Activated CD8-positive, alpha-beta T cell treated with anti-CD3 and anti-CD28 coated beads for 36 hours (primary cell): ENCODE measurements at regions not wholly inside any gene's neighbourhood (a gene's known extent, or its start where the extent isn't known, plus 50 kb on each side); places are given as distances from the start of the nearest gene placed in this dataset.

Experiments used
- ATAC-seq: fragments of 200-7000 bp; cut with Tn5 transposase; one replicate; pipeline ENCODE4 v1.10.0; 2021; ENCODE audit warnings: mild to moderate bottlenecking, moderate library complexity
- CTCF ChIA-PET: fragments of 350-600 bp; sonication (Branson Sonifier 250); formaldehyde crosslinking; loops from one replicate; lab custom pipeline; 2021; ENCODE audit warnings: antibody characterized with exemption; lab: Charles Lee
- POLR2A ChIA-PET: fragments of 350-600 bp; sonication (Branson Sonifier 250); formaldehyde crosslinking; loops from one replicate; lab custom pipeline; 2021; ENCODE audit warnings: antibody characterized with exemption; lab: Charles Lee
- DNase-seq: peaks from one replicate; pipeline ENCODE4 v3.0.0-alpha.2; 2020
- H3K27ac Mint-ChIP-seq: one replicate; pipeline ENCODE4 v1.8.0; 2021; ENCODE audit warnings: mild to moderate bottlenecking, mixed read lengths
- H3K27me3 Mint-ChIP-seq: one replicate; pipeline ENCODE4 v1.8.0; 2021; ENCODE audit warnings: mixed read lengths
- H3K36me3 Mint-ChIP-seq: one replicate; pipeline ENCODE4 v1.8.0; 2021; ENCODE audit warnings: low read depth, mixed read lengths
- H3K4me1 Mint-ChIP-seq: one replicate; pipeline ENCODE4 v1.8.0; 2021; ENCODE audit warnings: low read depth, mixed read lengths
- H3K4me3 Mint-ChIP-seq: one replicate; pipeline ENCODE4 v1.8.0; 2021; ENCODE audit warnings: mild to moderate bottlenecking, moderate library complexity, mixed read lengths
- H3K9me3 Mint-ChIP-seq: one replicate; pipeline ENCODE4 v1.8.0; 2021; ENCODE audit warnings: mixed read lengths
- CTCF ChIP-seq: fragments of 200-600 bp; IDR thresholded peaks from one replicate; pipeline ENCODE4 v1.8.0; 2022; ENCODE audit warnings: antibody characterized with exemption, mild to moderate bottlenecking
- intact Hi-C: fragments of 100-400 bp; cut with micrococcal nuclease; formaldehyde crosslinking; loops from one replicate; pipeline ENCODE4 v1.10.0; 2022

- Mint-ChIP-seq H3K4me1 (no peaks in the 10 kb centered on the region), H3K27ac (no peak overlapping the region), H3K4me3 (no peak overlapping the region), H3K36me3 (no peaks in the 10 kb centered on the region), H3K27me3 (peaks cover 5% of the 10 kb centered on the region), H3K9me3 (no peaks in the 10 kb centered on the region)
- POLR2A ChIA-PET: no interaction called here
- CTCF ChIA-PET: interaction anchor here (1.2 kb wide), 1 partner anchor 32 kb away, joined by 3 read pairs; no protein-coding TSS in a partner anchor
- DNase-seq (no peak), ATAC-seq (peak; percentile 30)
- intact Hi-C loops: no loop called here
- no peak for TF ChIP-seq CTCF
Measured at GRCh38 chr1:30412241-30413110, 310.9 kb downstream of the MATN1 start.

DNA sequence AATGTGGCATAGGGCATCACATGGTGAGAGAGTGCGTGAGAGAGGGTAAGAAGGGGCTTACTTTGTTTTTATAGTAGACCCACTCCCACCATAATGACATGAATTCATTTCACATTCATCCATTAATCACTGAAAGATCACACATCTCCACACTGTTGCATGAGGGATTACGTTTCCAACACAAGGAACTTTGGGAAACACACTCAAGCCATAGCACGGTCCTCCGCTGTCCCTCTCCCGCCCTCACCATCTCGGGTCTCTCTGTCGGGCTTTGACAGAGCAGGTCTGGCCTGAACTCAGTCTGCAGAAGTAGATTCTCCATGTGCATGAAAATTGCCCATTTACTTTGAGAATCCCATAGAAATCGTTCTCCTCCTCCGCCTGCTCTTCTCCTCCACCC is 312.2 kb downstream of the MATN1 start:
- ATAC-seq (no peak), DNase-seq (no peak)
- Mint-ChIP-seq H3K4me3 (no peak overlapping the region), H3K9me3 (no peaks in the 10 kb centered on the region), H3K27ac (no peak overlapping the region), H3K27me3 (peaks cover 5% of the 10 kb centered on the region), H3K36me3 (no peaks in the 10 kb centered on the region), H3K4me1 (no peaks in the 10 kb centered on the region)
- TF ChIP-seq CTCF: no peak
- intact Hi-C loops: no loop called here
- POLR2A ChIA-PET: no interaction called here
- CTCF ChIA-PET: interaction anchor here (0.7 to 1.2 kb wide), 2 partner anchors 13 to 31 kb away, joined by 3 read pairs; no protein-coding TSS in a partner anchor

DNA sequence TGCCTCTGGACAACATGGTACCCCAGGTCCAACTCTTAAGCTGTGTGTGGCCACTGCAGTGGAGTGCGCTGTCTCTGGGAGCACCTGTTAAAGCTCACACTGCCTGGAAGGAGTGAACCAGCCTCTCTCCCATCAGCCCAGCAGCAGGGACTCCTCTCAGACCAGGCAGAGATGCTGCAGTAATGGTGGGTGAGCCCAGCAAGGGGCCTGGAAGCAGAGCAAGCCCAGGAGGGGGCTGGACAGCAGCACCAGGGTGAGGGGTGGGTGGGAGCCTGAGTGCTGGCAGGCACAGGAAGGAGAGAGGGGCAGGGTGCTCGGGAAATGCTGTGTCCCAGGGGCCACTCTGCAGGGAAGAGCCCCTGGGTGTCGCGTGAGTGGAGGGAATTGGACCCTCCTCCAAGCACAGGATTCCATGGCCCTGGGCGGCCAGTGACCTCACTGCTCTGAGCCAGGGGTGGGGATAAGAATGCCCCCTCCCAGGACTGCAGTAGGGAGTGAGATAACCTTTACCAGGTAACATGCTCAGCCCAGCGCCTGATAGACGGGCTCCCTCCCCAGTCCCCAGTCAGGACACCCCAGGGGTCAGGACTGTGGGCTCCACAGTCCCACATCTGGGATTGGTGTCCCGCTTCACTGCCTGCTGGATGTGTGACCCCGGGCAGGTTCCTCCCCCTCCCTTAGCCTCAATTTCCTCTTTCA is 313.1 kb downstream of the MATN1 start:
- no peak overlapping the region for H3K4me3 Mint-ChIP-seq
- peaks cover 5% of the 10 kb centered on the region for H3K27me3 Mint-ChIP-seq
- no peak for ATAC-seq
- DNase-seq: no peak
- H3K36me3 Mint-ChIP-seq: no peaks in the 10 kb centered on the region
- H3K9me3 Mint-ChIP-seq: no peaks in the 10 kb centered on the region
- TF ChIP-seq CTCF: no peak
- POLR2A ChIA-PET: no interaction called here
- intact Hi-C loops: no loop called here
- no peak overlapping the region for H3K27ac Mint-ChIP-seq
- CTCF ChIA-PET: no interaction called here
- H3K4me1 Mint-ChIP-seq: no peaks in the 10 kb centered on the region

- ATAC-seq (no peak), DNase-seq (no peak)
- Mint-ChIP-seq H3K4me1 (no peaks in the 10 kb centered on the region), H3K36me3 (no peaks in the 10 kb centered on the region), H3K27me3 (peaks cover 5% of the 10 kb centered on the region), H3K9me3 (no peaks in the 10 kb centered on the region), H3K27ac (no peak overlapping the region), H3K4me3 (no peak overlapping the region)
- TF ChIP-seq CTCF: no peak
- ChIA-PET CTCF (no interaction called here), POLR2A (no interaction called here)
- intact Hi-C loops: no loop called here
Measured at GRCh38 chr1:30409476-30410152, 313.8 kb downstream of the MATN1 start.
